HCT116 (cell line): ENCODE measurements at regions not wholly inside any gene's neighbourhood (a gene's known extent, or its start where the extent isn't known, plus 50 kb on each side); places are given as distances from the start of the nearest gene placed in this dataset.

Experiments used
- ATAC-seq: fragments of 200-7000 bp; cut with Tn5 transposase; 2 replicates; pipeline ENCODE4 v1.9.1; 2020; ENCODE audit warnings: mild to moderate bottlenecking, moderate library complexity
- BruUV-seq: library from RNA; stranded (reverse); fragments of 400-500 nt; replicated peaks from 2 replicates; lab custom pipeline; 2021; lab: Mats Ljungman, UMichigan
- CTCF ChIA-PET: fragments of 300-600 bp; sonication (Branson Sonifier 250); formaldehyde crosslinking; loops from one replicate; lab custom pipeline; 2021; ENCODE audit warnings: antibody characterized with exemption; lab: Charles Lee
- POLR2A ChIA-PET: fragments of 300-600, 350-600 bp; sonication (Branson Sonifier 250); formaldehyde crosslinking; loops from one replicate; lab custom pipeline; 2021; ENCODE audit warnings: antibody characterized with exemption; lab: Charles Lee
- RAD21 ChIA-PET, 2 experiments: fragments of 300-600 bp; sonication (Branson Sonifier 250); formaldehyde crosslinking; loops; one replicate each; lab custom pipeline; 2023; ENCODE audit warnings: low total read pairs in 2 of 2; ENCODE audit not compliant: uncharacterized antibody in 2 of 2, unreplicated experiment in 2 of 2, low non-redundant PET in 1 of 2; lab: Charles Lee
- DNase-seq: peaks from one replicate; pipeline ENCODE4 v3.0.0-alpha.2; 2010; ENCODE audit warnings: low read depth, low spot score
- H2AFZ ChIP-seq: fragments of 200-600 bp; shearing (Covaris generic), sonication (generic); 2 replicates; pipeline ENCODE4 v1.6.1; 2017; ENCODE audit warnings: low read depth, mixed run types, mixed read lengths, antibody characterized with exemption, low read length; ENCODE audit not compliant: poor library complexity, severe bottlenecking
- H3K27ac ChIP-seq: 2 replicates; pipeline ENCODE4 v1.5.1; 2012; ENCODE audit warnings: low read depth, low read length
- H3K27me3 ChIP-seq: fragments of 200-600 bp; sonication (generic); 2 replicates; pipeline ENCODE4 v1.6.1; 2016; ENCODE audit warnings: mixed run types, low read length, mixed read lengths; ENCODE audit not compliant: insufficient read depth
- H3K36me3 ChIP-seq, 2 experiments: fragments of 200-500 bp in 1 of 2; fragments of 200-600 bp in 1 of 2; sonication (Bioruptor generic) in 1 of 2; sonication (generic) in 1 of 2; 2 replicates each; pipeline versions ENCODE4 v1.5.1 to v1.6.1; 2014 to 2016; ENCODE audit warnings: low read length in 2 of 2, inconsistent platforms in 1 of 2, mixed read lengths in 1 of 2, mixed run types in 1 of 2; ENCODE audit not compliant: insufficient read depth in 2 of 2, control insufficient read depth in 1 of 2
- H3K4me1 ChIP-seq, 2 experiments: fragments of 200-600 bp in 1 of 2; sonication (generic) in 1 of 2; 2 replicates each; pipeline versions ENCODE4 v1.5.1 to v1.6.1; 2012 to 2017; ENCODE audit warnings: low read length in 2 of 2, inconsistent platforms in 1 of 2, mild to moderate bottlenecking in 1 of 2, mixed read lengths in 1 of 2, mixed run types in 1 of 2, moderate library complexity in 1 of 2; ENCODE audit not compliant: insufficient read depth in 2 of 2, control insufficient read depth in 1 of 2
- H3K4me2 ChIP-seq: fragments of 200-600 bp; sonication (generic); 2 replicates; pipeline ENCODE4 v1.6.1; 2017; ENCODE audit warnings: mixed run types, low read length, mixed read lengths
- H3K4me3 ChIP-seq, 2 experiments: fragments of 200-600 bp in 1 of 2; sonication (generic) in 1 of 2; replicated peaks in 1 of 2; 2 replicates each; pipeline ENCODE4 v1.5.1; 2011 to 2016; ENCODE audit warnings: low read length in 2 of 2, control low read depth in 1 of 2, low read depth in 1 of 2, mild to moderate bottlenecking in 1 of 2, mixed read lengths in 1 of 2, mixed run types in 1 of 2
- H3K79me2 ChIP-seq: fragments of 200-600 bp; sonication (generic); 2 replicates; pipeline ENCODE4 v1.6.1; 2017; ENCODE audit warnings: mild to moderate bottlenecking, mixed run types, low read length, moderate library complexity, mixed read lengths; ENCODE audit not compliant: insufficient read depth
- H3K9ac ChIP-seq: fragments of 200-600 bp; sonication (generic); 2 replicates; pipeline ENCODE4 v1.6.1; 2016; ENCODE audit warnings: low read length, mixed read lengths
- H3K9me2 ChIP-seq: fragments of 200-600 bp; sonication (generic), shearing (Covaris generic); 2 replicates; pipeline ENCODE4 v1.6.1; 2017; ENCODE audit warnings: mixed run types, mild to moderate bottlenecking, moderate library complexity; ENCODE audit not compliant: insufficient read depth
- H3K9me3 ChIP-seq, 2 experiments: fragments of 200-500 bp in 1 of 2; fragments of 200-600 bp in 1 of 2; sonication (Bioruptor generic) in 1 of 2; sonication (generic) in 1 of 2; 2 replicates each; pipeline ENCODE4 v1.6.1; 2014 to 2017; ENCODE audit warnings: low read length in 2 of 2, mixed read lengths in 2 of 2, inconsistent platforms in 1 of 2, low read depth in 1 of 2, mild to moderate bottlenecking in 1 of 2, mixed run types in 1 of 2, moderate library complexity in 1 of 2; ENCODE audit not compliant: control insufficient read depth in 1 of 2, insufficient read depth in 1 of 2
- H4K20me1 ChIP-seq: fragments of 200-600 bp; sonication (generic), shearing (Covaris generic); 2 replicates; pipeline ENCODE4 v1.6.1; 2017; ENCODE audit warnings: mixed run types, mild to moderate bottlenecking, moderate library complexity; ENCODE audit not compliant: insufficient read depth
- CBX3 ChIP-seq: IDR thresholded peaks from 2 replicates; pipeline ENCODE4 v1.6.1; 2012; ENCODE audit warnings: low read depth
- CEBPB ChIP-seq: IDR thresholded peaks from 2 replicates; pipeline ENCODE4 v1.6.1; 2012; ENCODE audit warnings: low read depth
- EGR1 ChIP-seq: IDR thresholded peaks from 2 replicates; pipeline ENCODE4 v1.6.1; 2012; ENCODE audit warnings: low read depth
- ELF1 ChIP-seq: IDR thresholded peaks from 2 replicates; pipeline ENCODE4 v1.6.1; 2012; ENCODE audit warnings: low read depth, borderline replicate concordance
- EZH2 ChIP-seq: fragments of 200-600 bp; sonication (generic); IDR thresholded peaks from 2 replicates; pipeline ENCODE4 v1.6.1; 2017; ENCODE audit warnings: antibody characterized with exemption, mixed run types
- EZH2phosphoT487 ChIP-seq: fragments of 200-600 bp; IDR thresholded peaks from 2 replicates; pipeline ENCODE4 v1.6.1; 2018; ENCODE audit warnings: antibody characterized with exemption, borderline replicate concordance
- FOSL1 ChIP-seq: IDR thresholded peaks from 2 replicates; pipeline ENCODE4 v1.6.1; 2012; ENCODE audit warnings: low read depth
- POLR2A ChIP-seq: IDR thresholded peaks from 2 replicates; pipeline ENCODE4 v1.7.0; 2011; ENCODE audit warnings: borderline replicate concordance; ENCODE audit not compliant: insufficient read depth, insufficient read length; ENCODE audit errors: extremely low read depth
- POLR2AphosphoS5 ChIP-seq: IDR thresholded peaks from 2 replicates; pipeline ENCODE4 v1.6.1; 2011; ENCODE audit warnings: mild to moderate bottlenecking, low read depth, low read length, moderate library complexity
- RAD21 ChIP-seq: IDR thresholded peaks from 2 replicates; pipeline ENCODE4 v1.6.1; 2012; ENCODE audit warnings: low read depth, mild to moderate bottlenecking
- SP1 ChIP-seq: IDR thresholded peaks from 2 replicates; pipeline ENCODE4 v1.6.1; 2012; ENCODE audit warnings: low read depth
- SRF ChIP-seq: IDR thresholded peaks from 2 replicates; pipeline ENCODE4 v1.6.1; 2012; ENCODE audit warnings: low read depth
- TCF7L2 ChIP-seq: IDR thresholded peaks from 2 replicates; pipeline ENCODE4 v1.7.0; 2011; ENCODE audit warnings: borderline replicate concordance, inconsistent platforms; ENCODE audit not compliant: insufficient read depth, insufficient read length; ENCODE audit errors: extremely low read depth
- YY1 ChIP-seq: IDR thresholded peaks from 2 replicates; pipeline ENCODE4 v1.6.1; 2011; ENCODE audit warnings: low read length, low read depth, moderate library complexity, mild to moderate bottlenecking; ENCODE audit not compliant: insufficient replicate concordance; ENCODE audit errors: extremely low read depth
- ZFX ChIP-seq: fragments of 450-650 bp; IDR thresholded peaks from 2 replicates; pipeline ENCODE4 v1.6.1; 2017
- ZNF274 ChIP-seq: fragments of 200-500 bp; sonication (Bioruptor generic); IDR thresholded peaks from 2 replicates; pipeline ENCODE4 v1.6.1; 2014; ENCODE audit warnings: mild to moderate bottlenecking, low read depth, low read length, inconsistent platforms
- intact Hi-C: fragments of 100-400 bp; cut with micrococcal nuclease; formaldehyde crosslinking; loops from 2 replicates; pipeline ENCODE4 v1.10.0; 2022
- TF ChIP-seq, protein P1 (sequence below): IDR thresholded peaks from 2 replicates; pipeline ENCODE4 v1.6.1; 2011; ENCODE audit warnings: mild to moderate bottlenecking, low read length, moderate library complexity; ENCODE audit not compliant: insufficient replicate concordance; ENCODE audit errors: extremely low read depth
- TF ChIP-seq, protein P2 (sequence below): IDR thresholded peaks from 2 replicates; pipeline ENCODE4 v1.6.1; 2012
- TF ChIP-seq, protein P3 (sequence below): IDR thresholded peaks from 2 replicates; pipeline ENCODE4 v1.6.1; 2012
- TF ChIP-seq, protein P4 (sequence below): IDR thresholded peaks from 2 replicates; pipeline ENCODE4 v1.6.1; 2012; ENCODE audit warnings: low read depth

DNA sequence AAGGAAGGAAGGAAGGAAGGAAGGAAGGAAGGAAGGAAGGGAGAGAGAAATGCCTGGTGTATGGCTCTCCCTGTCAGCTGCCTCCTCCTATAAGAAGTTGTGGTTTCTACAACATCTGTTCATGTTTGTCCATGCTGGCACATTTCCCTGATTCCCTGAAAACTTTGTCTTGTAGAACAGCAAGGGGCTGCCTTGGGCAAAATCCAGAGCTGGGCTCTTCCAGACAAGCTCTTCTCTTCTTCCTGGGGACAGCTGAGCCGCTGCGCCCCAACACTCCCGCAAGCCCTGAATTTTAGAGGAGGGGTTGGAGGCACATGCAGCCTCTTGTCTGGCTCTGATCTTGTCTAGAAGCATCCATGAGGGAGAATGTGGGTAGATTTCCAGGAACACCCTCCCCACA lies 282.0 kb upstream of the ADARB2 start:
- no TSS peak for BruUV-seq
- Histone ChIP-seq H2AFZ (no peak overlapping the region), H3K4me2 (no peak overlapping the region), H3K9me3 (peaks cover 10 to 23% of the 10 kb centered on the region in 2 experiments; a peak in 2 of 4 replicates), H3K27ac (no peak overlapping the region), H3K27me3 (no peaks in the 10 kb centered on the region), H3K9me2 (no peaks in the 10 kb centered on the region), H3K4me1 (no peaks in the 10 kb centered on the region), H3K79me2 (no peaks in the 10 kb centered on the region), H4K20me1 (no peaks in the 10 kb centered on the region), H3K9ac (no peak overlapping the region), H3K36me3 (no peaks in the 10 kb centered on the region), H3K4me3 (no peak overlapping the region)
- POLR2A ChIA-PET, result no interaction called here
- ATAC-seq (no peak), DNase-seq (no peak)
- TF ChIP-seq CBX3, result no peak
- no peak for TF ChIP-seq RAD21
- TF ChIP-seq, protein P1, sequence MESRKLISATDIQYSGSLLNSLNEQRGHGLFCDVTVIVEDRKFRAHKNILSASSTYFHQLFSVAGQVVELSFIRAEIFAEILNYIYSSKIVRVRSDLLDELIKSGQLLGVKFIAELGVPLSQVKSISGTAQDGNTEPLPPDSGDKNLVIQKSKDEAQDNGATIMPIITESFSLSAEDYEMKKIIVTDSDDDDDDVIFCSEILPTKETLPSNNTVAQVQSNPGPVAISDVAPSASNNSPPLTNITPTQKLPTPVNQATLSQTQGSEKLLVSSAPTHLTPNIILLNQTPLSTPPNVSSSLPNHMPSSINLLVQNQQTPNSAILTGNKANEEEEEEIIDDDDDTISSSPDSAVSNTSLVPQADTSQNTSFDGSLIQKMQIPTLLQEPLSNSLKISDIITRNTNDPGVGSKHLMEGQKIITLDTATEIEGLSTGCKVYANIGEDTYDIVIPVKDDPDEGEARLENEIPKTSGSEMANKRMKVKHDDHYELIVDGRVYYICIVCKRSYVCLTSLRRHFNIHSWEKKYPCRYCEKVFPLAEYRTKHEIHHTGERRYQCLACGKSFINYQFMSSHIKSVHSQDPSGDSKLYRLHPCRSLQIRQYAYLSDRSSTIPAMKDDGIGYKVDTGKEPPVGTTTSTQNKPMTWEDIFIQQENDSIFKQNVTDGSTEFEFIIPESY, result no peak
- no peak for TF ChIP-seq EGR1
- no peak for TF ChIP-seq YY1
- TF ChIP-seq, protein P2, sequence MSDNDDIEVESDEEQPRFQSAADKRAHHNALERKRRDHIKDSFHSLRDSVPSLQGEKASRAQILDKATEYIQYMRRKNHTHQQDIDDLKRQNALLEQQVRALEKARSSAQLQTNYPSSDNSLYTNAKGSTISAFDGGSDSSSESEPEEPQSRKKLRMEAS, result no peak
- TF ChIP-seq SP1, result no peak
- TF ChIP-seq, protein P3, sequence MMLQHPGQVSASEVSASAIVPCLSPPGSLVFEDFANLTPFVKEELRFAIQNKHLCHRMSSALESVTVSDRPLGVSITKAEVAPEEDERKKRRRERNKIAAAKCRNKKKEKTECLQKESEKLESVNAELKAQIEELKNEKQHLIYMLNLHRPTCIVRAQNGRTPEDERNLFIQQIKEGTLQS, result no peak
- no peak for TF ChIP-seq ZFX
- no peak for TF ChIP-seq CEBPB
- no peak for TF ChIP-seq POLR2AphosphoS5
- TF ChIP-seq, protein P4, sequence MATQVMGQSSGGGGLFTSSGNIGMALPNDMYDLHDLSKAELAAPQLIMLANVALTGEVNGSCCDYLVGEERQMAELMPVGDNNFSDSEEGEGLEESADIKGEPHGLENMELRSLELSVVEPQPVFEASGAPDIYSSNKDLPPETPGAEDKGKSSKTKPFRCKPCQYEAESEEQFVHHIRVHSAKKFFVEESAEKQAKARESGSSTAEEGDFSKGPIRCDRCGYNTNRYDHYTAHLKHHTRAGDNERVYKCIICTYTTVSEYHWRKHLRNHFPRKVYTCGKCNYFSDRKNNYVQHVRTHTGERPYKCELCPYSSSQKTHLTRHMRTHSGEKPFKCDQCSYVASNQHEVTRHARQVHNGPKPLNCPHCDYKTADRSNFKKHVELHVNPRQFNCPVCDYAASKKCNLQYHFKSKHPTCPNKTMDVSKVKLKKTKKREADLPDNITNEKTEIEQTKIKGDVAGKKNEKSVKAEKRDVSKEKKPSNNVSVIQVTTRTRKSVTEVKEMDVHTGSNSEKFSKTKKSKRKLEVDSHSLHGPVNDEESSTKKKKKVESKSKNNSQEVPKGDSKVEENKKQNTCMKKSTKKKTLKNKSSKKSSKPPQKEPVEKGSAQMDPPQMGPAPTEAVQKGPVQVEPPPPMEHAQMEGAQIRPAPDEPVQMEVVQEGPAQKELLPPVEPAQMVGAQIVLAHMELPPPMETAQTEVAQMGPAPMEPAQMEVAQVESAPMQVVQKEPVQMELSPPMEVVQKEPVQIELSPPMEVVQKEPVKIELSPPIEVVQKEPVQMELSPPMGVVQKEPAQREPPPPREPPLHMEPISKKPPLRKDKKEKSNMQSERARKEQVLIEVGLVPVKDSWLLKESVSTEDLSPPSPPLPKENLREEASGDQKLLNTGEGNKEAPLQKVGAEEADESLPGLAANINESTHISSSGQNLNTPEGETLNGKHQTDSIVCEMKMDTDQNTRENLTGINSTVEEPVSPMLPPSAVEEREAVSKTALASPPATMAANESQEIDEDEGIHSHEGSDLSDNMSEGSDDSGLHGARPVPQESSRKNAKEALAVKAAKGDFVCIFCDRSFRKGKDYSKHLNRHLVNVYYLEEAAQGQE, result no peak
- TF ChIP-seq EZH2, result no peak
- no peak for TF ChIP-seq SRF
- TF ChIP-seq EZH2phosphoT487, result no peak
- TF ChIP-seq TCF7L2, result no peak
- TF ChIP-seq FOSL1, result no peak
- no peak for TF ChIP-seq POLR2A
- no peak for TF ChIP-seq ZNF274
- no peak for TF ChIP-seq ELF1
- CTCF ChIA-PET, result no interaction called here
- RAD21 ChIA-PET, result no interaction called here
- intact Hi-C loops, result no loop called here
